K562 (cell line): ENCODE measurements at regions not wholly inside any gene's neighbourhood (a gene's known extent, or its start where the extent isn't known, plus 50 kb on each side); places are given as distances from the start of the nearest gene placed in this dataset.

Source experiments
- EP300 ChIP-seq: IDR thresholded peaks from 2 replicates; pipeline ENCODE4 v1.6.1; 2012; ENCODE audit warnings: low read length, improper control_type of control experiment
- EZH2 ChIP-seq: IDR thresholded peaks from 2 replicates; pipeline ENCODE4 v1.6.1; 2012; ENCODE audit warnings: low read depth, mild to moderate bottlenecking, inconsistent platforms, low read length, borderline replicate concordance
- NFRKB ChIP-seq: fragments of 450-650 bp; IDR thresholded peaks from 2 replicates; pipeline ENCODE4 v1.6.1; 2016; ENCODE audit warnings: low read depth
- PHF21A ChIP-seq: fragments of 450-650 bp; IDR thresholded peaks from 2 replicates; pipeline ENCODE4 v1.6.1; 2017; ENCODE audit warnings: low read depth, borderline replicate concordance
- ZNF318 ChIP-seq, 2 experiments: fragments of 450-650 bp; IDR thresholded peaks; 2 replicates each; pipeline ENCODE4 v1.6.1; 2016; ENCODE audit warnings: mild to moderate bottlenecking in 2 of 2, borderline replicate concordance in 1 of 2, low read depth in 1 of 2, moderate library complexity in 1 of 2
- ZNF76 ChIP-seq: fragments of 250-450 bp; sonication (Bioruptor Pico); IDR thresholded peaks from 2 replicates; pipeline ENCODE4 v1.4.0; 2020; ENCODE audit warnings: mild to moderate bottlenecking, moderate library complexity, borderline replicate concordance

- no peak for TF ChIP-seq EZH2
- no peak for TF ChIP-seq ZNF318 (IDR thresholded peaks at IDR 0.05; ENCODE audit: borderline replicate concordance in 1 of 2, low read depth in 1 of 2)
- no peak for TF ChIP-seq EP300
- no peak for TF ChIP-seq PHF21A
- no peak for TF ChIP-seq NFRKB
- TF ChIP-seq ZNF76: no peak
Observed at GRCh38 chr7:46318276-46318675, 397.2 kb upstream of the IGFBP3 start.
